GF-D8 (cell line): ENCODE measurements at regions not wholly inside any gene's neighbourhood (a gene's known extent, or its start where the extent isn't known, plus 50 kb on each side); places are given as distances from the start of the nearest gene placed in this dataset.

ENCODE experiments used
- DNase-seq: peaks from one replicate; lab custom pipeline; 2025; lab: John Stamatoyannopoulos, UW

DNA sequence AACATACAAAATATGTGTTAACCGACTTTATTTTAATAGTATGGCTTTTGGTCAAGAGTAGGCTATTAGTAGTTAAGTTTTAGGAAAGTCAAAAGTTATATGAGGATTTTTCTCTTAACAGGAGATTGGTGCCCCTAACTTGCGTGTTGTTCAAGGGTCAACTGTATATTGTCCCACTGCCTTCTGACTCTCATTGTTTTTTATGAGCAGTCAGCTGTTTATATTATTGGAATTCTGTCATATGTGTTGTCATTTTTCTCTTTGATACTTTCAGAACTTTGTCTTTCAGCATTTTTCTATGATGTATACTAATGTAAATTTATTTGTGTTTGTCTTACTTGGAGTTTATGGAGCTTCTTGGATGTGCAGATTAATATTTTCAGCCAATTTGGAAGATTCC is 142.1 kb upstream of the CMC1 start:
- DNase-seq = no peak

- no peak for DNase-seq
Observed at GRCh38 chr3:28101705-28102104, 139.7 kb upstream of the CMC1 start.

GRCh38 chr3:28103861-28104260 is 137.6 kb upstream of the CMC1 start:
- DNase-seq = no peak

GRCh38 chr3:28104896-28105534 is 136.4 kb upstream of the CMC1 start:
- DNase-seq = no peak

DNA sequence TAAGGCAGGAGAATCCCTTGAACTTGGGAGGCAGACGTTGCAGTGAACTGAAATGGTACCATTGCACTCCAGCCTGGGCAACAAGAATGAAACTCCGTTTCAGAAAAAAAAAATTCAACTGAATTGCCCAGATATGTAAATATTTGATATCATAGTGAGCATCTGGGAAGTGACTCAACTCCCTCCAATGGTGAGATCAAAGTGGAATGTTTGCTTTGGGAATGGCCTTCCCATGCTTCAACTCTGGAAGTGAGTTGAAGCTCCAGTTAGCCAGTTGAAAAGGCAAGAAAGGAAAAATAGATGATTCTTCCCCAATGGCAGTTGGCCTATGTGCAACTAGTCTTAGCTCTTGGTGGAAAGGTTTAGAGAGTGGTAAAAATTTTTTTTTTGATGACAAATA is 131.6 kb upstream of the CMC1 start:
- no peak for DNase-seq

DNA sequence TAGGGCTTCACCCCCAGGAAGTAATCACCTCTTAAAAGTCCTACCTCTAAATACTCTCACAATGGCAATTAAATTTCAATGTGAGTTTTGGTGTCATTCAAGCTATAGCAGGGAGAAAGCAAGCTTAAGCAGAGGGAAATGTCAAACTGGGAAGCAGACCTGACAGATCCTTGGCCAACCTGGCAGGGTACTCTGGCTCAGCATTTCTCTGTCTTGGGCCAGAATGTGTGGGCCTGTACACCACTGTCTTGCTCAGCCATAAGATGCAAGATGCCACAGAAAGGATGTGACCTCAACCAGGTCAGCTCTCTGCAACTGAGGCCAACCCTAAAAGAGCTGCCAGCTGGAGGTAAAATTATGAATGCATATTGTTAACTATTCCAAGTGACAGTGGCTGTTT is 130.6 kb upstream of the CMC1 start:
- DNase-seq = no peak

GRCh38 chr3:28114893-28115292 is 126.5 kb upstream of the CMC1 start:
- DNase-seq = no peak

DNA sequence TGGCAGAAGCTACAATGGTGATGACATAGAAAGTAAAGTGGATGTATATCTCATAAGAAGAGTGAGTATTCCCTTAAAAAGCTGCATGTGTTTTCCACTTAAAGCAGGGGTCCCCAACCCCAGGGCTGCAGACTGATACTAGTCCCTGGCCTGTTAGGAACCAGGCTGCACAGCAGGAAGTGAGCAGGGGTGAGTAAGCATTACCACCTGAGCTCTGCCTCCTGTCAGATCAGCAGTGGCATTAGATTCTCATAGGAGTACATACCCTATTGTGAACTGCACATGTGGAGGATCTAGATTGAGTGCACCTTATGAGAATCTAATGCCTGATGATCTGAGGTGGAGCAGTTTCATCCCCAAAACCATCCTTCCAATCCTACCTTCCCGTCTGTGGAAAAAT is 126.1 kb upstream of the CMC1 start:
- DNase-seq = no peak

DNA sequence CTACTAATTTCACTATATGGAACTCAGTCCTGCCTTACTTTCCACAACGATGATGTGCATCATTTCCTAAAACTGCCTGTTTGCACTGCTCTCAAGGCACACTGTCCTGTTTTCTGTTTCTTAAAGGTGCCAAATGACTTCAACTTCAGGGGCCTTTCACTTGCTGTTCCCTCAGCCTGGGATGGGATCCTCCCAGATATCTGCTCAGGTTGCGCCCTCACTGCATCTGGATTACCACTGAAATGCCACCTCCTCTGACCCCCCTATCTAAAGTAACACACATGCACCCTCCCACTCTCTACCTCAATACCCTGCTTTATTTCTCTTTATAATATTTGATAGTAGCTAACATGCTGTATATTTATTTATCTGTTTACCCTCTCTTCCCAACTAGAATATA is 123.8 kb upstream of the CMC1 start:
- DNase-seq = no peak

- no peak for DNase-seq
Observed at GRCh38 chr3:28118087-28118486, 123.3 kb upstream of the CMC1 start.

DNA sequence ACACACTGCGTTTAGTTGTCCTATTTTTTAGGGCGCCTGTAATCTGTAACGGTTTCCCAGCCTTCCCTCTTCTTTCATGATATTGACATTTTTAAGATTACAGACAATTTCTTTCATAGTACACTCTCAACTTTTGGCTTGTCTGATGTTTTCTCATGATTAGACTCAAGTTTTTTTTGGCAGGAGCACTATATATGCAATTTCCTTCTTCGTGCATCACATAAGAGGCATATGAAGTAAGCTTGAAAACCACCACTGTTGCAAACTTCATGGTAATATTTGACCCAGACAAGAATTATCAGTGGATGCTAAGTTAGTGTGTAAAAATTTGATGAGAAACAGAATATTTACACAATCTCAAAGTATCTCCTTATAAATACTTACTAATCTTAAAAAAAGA is 119.2 kb upstream of the CMC1 start:
- no peak for DNase-seq

DNA sequence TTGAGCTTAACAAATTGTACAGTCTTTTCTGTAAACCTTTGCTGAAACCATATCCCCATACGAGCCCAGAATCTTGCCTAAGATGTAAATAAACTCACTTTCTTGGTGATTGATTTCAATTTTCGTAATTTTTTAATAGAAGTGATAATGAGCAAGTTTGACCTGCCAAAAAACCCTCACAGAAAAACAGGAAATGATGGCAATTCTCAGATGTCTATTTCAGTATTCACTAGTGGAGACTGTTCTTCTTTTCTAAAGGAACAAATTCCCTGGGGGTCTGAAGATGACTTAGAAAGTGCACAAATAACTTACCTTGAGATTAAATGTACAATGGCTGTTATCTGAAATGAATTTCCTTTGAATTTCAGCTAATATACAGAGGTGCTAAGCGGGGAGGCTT is 116.5 kb upstream of the CMC1 start:
- no peak for DNase-seq

DNA sequence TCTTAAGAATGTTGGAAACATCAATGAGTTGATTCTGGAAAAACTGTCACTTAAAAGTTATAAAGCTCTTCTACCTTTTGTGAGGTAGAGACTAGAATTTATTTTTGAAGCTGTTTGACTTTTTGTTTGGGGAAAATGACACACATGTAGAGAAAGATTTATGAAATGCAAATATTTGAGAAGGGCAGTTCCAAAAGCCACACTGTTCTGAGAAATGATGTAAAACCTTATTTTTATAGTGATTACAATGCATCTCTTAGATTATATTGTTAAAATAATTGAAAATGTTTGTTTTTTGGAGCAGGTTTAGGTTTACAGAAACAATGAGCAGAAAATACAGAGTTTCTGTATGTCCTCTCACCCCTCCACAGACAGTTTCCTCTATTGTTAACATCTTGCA is 116.1 kb upstream of the CMC1 start:
- DNase-seq = no peak

- no peak for DNase-seq
Observed at GRCh38 chr3:28130836-28131235, 110.6 kb upstream of the CMC1 start.

DNA sequence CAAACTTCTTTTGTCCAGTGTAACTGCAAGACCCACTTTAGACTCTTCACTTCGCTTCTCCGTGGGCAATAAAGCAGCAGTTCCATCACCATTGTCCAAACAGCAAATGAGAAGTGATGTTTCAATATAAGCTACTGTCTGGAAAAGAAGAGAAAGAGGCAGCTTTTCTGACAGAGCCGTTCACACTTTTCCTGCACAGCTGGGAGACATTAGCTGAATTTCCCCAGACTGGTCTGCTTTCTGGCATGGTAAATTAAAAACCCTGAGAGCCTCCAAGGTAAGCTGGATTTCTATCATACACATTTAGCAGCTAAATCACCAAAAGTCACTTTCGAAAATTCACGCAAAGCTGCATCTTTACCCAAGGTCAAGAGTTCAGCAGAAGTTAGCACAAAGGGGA is 108.5 kb upstream of the CMC1 start:
- no peak for DNase-seq

- no peak for DNase-seq
Observed at GRCh38 chr3:28134198-28134597, 107.2 kb upstream of the CMC1 start.

GRCh38 chr3:28134792-28135375 is 106.5 kb upstream of the CMC1 start:
- DNase-seq = no peak

DNA sequence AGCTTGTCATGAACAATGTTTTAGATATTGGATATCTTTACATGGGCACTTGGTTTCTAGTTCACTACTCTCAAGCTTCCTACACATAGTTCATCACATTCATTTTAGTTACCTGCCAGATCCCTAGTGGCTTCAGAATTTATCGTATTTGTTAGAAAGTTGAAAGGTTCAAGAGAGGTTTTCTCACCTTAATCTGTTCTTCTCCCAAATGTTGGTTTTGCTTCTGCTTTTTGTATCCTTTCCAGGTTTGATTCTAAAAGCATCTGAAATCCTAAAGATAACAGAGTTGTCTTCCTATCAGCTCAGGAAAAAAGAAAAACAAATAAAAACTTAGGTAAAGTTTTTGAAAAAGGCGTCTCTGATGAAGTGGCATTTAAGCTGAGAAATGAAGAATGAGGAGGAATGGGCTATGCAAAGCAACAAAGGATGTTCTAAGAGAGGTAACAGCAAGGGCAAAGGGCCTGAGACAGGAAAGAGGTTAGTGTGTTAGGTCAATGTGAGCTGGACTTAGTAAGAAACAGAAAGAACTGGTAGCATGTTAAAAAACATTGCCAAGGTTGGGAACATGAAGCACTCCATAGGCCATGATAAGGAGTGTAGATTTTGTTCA is 104.7 kb upstream of the CMC1 start:
- no peak for DNase-seq

- no peak for DNase-seq
Observed at GRCh38 chr3:28138043-28138610, 103.3 kb upstream of the CMC1 start.

- no peak for DNase-seq
Observed at GRCh38 chr3:28139288-28139687, 102.1 kb upstream of the CMC1 start.

- DNase-seq = no peak
Observed at GRCh38 chr3:28139967-28140634, 101.3 kb upstream of the CMC1 start.

DNA sequence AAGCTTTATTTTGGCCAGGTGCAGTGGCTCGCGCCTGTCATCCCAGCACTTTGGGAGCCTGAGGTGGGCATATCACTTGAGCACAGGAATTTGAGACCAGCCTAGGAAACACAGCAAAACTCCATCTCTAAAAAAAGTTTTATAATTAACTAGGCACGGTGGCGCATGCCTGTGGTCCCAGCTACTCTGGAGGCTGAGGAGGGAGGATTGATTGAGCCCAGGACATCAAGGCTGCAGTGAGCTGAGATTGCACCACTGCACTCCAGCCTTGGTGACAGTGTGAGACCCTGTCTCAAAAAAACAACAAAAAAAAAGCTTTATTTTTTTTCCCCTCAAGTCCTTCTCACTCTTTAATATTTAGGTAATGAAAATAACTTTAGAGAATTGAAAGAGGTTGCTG is 100.8 kb upstream of the CMC1 start:
- no peak for DNase-seq

GRCh38 chr3:28149960-28150359 is 91.5 kb upstream of the CMC1 start:
- DNase-seq = no peak
